ENCODE measurements at regions not wholly inside any gene's neighbourhood (a gene's known extent, or its start where the extent isn't known, plus 50 kb on each side); places are given as distances from the start of the nearest gene placed in this dataset.
A peak's percentile ranks its signal among the peaks of the same experiment; 100 is the strongest.

DNA sequence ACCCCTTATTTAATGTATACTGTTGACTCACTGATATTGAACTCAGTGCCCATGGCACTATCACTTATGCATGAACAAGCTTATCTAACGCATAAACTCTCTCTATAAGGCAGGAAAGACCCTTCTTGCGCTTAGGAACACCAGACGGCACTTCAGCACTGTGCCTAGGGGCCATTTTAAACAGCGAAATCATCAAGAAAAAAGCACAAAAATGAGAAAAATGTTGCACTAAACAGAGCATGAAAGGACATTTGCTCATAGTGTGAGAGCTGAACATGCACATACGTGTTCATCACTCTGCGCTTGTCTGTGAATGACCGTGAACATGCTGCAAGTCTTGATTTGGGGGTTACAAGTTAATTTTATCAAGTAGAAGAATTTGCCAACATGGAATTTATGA lies 109.6 kb downstream of the WDR11 start:
- no peak for DNase-seq (ENCODE audit: low read depth in 3 of 3)

DNA sequence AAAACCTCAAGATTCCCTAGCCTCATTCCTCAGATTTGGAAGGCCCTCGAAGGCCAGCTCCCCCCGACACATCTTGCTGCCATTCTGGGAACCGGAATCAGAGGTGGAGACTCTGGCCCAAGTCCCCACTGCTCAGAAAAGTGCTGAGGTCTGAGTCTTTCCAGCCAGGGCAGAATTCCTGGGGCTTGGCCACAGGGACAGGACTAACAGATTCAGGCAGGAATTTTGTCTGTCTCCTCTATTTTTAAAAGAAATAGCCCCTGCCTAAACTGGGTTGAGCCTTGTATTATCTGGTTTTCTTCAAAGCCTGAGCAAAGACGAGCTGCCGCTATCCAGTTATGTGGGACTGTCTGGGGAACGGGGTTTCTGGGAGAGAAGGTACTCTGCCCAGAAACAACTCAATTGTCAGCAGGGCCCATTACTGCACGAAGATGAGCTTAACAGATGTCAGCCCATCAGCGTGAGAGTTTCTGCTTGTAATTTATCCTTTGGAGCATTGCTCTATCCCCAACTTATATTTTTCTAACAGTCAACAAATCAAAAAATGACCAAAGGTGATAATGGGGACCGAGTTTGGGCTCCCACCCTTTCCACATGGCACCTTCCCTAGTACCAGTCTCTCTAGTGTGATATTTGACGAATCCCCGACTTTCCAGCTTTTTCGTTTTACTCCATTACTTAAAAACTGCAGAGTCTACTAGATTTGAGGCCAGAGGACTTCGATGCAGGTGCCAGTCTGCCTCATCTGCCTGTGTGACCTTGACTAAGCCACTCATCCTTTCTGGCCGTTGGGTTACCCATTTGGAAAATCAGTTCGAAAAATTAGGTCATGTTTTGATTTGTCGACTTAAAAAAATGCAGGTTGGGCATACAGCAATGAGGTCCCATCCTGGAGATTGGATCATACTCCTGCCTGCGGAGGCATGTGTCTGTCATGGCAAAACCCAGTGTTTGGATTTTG lies 110.9 kb downstream of the WDR11 start:
- DNase-seq (ENCODE audit: low read depth in 3 of 3) = no peak

DNA sequence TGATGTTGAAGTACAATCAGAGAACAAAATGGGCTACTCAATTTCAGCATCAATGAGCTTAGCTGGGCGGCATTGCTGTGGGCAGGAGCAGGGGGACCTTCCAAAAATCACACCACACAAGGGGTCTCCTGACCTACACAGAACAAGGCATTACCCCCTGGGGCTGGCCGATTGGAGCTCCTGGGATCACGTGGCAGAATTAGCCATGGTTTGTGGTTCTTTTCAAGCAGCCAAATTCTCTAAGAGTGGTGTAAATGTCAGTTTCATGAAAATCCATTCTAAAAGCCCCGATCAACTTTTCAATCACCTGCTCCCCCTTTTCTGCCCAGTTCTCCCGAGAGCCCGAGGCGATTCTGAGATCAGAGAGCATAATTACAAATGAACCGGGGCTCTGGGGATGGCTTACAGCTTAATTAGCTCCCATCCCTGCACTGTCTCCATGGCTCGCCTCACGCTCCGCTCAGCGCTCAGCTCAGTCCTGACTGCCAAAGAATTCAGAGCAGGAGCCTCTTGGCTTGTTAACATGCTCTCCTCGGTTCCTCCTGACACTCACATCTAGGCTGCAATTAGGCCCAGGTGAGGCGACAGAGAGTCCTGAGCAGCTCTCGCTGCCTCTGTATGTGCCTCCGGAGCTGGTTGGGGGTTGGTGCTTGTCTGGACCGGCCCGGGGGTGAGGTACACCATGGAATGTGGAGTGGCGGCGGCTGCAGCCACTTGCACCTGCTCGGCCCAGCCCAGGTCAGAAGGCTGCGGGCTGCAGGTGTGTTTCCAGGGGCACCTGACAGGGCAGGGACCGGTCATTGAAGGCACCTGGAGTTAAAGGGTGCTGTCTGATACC lies 111.8 kb downstream of the WDR11 start:
- no peak for DNase-seq (ENCODE audit: low read depth in 3 of 3)

DNA sequence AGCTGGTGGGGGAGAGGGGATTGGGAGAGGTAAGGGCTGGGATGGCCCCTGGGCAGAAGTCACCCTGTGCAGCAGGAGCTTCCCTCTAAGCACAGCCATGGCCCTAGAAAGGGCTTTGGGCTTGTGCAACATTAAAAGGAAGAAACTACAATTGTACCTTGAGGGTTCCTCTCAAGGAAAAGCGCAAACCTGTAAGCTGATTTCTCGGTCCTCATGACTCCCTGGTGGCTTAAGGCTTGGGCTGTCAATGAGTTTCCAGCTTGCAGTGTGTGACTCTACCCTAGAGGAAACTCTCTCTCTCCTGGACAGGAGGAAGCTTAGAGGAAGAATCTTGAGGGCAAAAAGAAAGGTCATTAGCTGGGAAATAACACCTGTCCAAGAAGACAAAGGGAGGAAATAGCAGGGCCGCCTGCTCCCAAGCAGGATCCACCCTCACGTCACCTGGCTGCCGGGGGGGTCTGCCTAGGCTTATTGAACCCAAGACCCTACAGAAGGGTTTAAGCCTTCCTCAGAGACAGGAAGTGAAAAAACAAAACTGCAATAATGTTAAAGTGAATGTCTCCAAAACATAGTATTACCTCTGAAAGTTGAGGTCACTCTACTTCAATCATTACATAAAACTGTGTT lies 112.5 kb downstream of the WDR11 start:
- no peak for DNase-seq (ENCODE audit: low read depth in 3 of 3)

DNA sequence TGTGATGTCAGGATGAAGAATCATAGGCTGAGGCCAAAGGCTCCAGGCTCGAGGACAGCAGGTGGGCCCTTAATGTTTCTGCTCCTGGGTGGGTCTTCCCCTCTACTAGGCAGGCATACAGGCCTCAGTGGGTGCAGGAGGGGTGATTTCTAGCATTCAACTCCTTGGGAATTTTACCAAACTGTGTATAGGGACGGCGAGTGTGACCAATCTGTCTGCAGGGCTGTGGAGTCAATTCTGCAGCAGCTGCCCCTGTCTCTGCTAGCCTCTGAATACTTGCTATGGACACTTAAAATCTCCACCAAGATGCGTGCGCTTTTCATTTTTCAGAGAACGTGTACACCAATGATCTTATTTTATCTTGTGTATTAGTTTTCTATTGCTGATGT lies 115.5 kb downstream of the WDR11 start:
- no peak for DNase-seq (ENCODE audit: low read depth in 3 of 3)

DNA sequence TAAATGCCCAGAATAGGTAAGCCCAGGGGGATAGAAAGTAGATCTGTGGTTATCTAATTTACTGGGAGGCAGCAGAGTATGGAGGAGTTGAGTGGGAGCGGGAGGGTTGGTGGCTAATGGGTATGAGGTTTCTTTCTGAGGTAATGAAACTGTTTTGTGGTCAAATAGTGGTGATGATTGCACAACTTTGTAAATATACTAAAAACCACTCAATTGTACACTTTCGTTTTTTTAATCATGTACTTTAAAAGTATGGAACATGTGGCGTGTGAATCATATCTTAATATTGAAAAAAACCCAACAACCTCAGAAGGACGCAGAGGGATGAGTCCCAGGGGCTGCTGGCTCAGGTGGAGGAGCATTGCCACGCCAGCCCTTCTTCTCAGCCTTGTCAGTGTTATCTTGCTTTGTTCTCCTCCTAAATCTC lies 118.1 kb downstream of the WDR11 start:
- no peak for DNase-seq (ENCODE audit: low read depth in 3 of 3)

DNA sequence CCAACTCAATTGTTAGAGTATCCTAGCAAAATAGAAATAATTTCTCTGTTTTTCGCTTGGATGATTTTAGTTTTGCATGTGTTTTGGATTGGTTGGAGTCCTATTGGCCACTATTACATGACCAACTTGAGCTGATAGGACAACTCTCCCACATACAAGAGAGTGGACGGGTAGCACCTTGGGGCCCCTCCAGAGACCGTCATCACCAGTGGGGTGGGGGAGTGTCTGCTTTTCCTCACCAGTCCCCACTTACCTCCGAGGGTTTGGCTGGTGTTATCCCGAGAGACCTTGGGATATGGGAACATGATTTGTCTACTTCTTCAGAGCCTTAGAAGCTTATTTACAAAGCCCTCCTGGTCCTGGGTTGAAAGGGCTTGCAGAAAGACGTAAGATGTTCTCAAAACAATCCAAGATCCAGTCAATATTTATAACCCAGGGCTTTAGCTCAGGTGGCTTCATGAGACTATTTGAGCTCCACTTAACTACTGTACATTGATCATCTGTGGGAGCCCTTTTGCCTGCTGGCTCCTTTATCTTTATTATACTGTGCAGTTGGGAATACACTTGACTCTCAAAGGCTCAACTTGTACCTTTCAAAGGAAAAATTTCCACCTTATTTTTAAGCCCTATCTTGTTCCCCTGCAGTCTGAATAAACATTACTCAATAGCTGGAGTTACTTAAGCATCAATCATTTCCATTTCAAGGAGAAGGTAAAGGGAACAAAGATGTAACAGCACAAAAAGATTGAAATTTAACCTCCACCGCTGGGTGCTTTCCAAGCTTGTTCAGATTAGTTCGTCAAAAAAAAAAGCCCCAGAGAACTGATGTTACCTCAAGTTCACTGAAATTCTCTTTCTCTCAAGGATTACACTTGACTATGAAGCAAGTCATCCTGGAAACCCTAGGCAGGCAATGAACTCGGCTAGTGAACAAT lies 119.7 kb downstream of the WDR11 start:
- no peak for DNase-seq (ENCODE audit: low read depth in 3 of 3)

DNA sequence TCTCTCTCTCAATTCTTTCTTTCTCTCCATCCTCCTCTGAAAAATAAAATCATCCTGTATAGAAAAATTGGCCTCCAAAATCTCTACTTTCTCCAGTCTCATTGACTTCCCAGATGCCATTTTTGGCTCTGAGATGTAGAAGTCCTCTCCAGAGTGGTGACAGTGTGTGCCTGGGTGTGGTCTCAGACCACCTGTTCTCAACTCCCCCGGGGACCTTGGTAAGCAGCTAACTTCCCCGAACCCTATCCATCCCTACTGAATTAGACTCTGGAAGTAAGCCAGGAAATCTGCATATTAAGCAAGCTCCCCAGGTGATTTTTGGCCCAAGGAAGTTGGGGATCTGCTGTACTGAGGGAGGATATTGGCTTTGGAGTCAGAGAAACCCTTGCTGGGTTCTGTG lies 120.5 kb downstream of the WDR11 start:
- no peak for DNase-seq (ENCODE audit: low read depth in 3 of 3)

DNA sequence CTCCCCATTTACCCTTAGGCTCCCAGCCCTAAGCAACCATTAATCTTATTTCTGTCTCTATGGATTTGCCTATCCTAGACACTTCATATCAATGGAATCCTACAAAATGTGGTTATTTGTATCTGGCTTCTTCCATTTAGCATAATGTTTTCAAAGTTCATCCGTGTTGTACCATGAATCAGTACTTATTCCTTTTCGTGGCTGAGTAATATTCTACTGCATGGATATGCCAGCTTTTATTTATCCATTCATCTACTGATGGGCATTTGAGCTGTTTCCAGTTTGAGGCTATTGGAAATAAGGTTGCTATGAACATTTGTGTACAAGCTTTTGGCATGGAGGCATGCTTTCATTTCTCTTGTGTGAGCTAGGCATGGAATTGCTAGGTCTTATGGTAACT lies 121.1 kb downstream of the WDR11 start:
- DNase-seq (ENCODE audit: low read depth in 3 of 3) = no peak

DNA sequence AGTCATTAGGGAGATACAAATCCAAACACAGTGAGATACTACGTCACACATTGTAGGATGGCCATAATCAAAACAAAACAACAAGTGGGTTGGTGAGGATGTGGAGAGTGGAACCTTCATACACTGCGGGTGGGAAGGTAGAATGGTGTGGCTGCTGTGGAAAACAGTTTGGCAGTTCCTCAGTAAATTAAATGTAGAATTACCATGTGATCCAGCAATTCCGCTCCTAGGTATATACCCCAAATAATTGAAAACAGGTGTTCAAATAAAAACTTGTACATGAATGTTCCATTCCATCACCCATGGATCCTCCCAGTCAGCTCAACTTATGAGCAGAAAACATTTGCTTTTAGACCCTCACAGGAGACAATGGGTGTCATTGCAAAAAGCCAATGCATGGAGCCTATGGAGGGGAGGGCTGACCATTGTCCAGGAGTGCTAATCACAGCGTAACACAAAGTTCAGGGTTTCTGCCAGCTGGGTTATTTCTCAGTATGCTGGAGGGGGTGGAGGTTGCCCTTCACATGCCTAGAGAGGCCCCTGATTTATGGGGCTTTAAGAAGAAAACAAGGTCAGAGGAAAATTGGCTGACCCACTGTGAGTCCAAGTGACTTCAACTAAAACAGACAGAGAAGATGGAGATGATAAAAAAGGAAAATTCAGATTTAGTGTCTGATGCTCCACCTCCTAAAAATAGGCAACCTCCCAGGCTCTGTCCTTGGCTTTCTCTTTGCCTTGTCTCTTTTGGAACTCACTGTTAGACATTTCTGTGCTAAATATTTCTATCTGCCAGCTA lies 124.1 kb downstream of the WDR11 start:
- no peak for DNase-seq (ENCODE audit: low read depth in 3 of 3)

DNA sequence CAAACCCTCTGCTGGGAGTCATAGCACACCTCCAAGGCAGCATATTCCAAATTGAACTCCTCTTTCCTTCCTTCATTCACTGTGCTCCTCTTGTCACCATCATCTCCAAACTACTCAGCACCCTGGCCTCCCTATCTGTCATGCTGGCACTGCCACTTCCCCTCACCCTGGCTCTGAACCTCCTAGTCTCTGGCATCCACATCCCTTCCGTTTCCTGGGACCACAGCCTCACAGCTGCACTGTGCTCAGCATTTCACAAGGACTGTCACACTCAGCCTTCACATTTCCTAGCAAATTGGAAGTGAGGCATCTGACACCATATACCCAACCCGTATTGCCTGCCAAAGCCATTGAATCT lies 124.7 kb downstream of the WDR11 start:
- DNase-seq (ENCODE audit: low read depth in 3 of 3) = no peak

DNA sequence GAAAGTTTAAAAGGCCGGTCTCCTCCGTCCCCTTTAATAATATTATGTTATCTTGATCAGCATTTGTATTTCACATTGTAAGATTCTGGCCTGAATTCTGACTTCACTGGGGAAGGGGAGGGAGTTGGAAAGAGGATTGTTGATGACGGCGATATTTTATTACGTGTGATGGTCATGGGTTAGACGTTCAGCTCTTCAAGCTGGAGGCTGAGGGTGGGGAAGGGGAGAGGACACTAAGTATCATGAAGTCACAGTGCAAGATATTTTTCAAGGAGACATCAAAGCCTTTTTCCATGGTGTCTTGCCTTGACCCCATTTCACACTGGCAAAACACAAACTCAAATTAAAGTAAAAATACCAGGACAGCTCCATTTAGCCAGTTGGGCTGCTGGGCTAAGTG lies 126.7 kb downstream of the WDR11 start:
- no peak for DNase-seq (ENCODE audit: low read depth in 3 of 3)

DNA sequence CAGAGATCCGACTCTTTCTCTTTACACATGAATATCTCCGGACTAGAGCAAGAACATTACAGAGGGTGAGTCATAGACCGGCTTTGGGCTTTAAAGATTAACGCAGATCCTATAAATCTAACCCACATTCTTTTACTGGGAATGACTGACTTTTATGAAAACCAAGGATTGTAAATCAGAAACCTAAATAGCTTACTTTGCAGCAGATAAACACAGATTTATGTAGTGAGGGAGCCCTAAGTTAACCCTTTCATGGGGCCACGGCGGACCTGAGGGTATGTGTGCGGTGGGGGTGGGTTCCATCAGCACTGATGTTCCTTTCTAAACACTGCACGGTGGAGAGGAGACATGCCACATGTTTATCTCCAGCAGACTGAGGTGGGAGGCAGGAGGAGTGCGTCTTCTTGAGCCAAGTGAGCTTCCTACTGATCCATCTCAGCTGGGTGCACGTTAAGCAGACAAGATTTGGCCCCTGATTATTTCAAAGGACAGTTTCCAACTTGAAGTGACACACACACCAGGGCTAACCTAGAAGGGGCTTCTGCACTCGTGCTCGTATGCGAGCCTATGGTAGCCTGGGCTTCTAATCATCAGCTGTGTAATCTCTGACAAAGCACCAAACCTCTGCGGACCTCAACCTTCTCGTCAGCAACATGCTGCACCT lies 127.6 kb downstream of the WDR11 start:
- DNase-seq (ENCODE audit: low read depth in 3 of 3) = no peak

DNA sequence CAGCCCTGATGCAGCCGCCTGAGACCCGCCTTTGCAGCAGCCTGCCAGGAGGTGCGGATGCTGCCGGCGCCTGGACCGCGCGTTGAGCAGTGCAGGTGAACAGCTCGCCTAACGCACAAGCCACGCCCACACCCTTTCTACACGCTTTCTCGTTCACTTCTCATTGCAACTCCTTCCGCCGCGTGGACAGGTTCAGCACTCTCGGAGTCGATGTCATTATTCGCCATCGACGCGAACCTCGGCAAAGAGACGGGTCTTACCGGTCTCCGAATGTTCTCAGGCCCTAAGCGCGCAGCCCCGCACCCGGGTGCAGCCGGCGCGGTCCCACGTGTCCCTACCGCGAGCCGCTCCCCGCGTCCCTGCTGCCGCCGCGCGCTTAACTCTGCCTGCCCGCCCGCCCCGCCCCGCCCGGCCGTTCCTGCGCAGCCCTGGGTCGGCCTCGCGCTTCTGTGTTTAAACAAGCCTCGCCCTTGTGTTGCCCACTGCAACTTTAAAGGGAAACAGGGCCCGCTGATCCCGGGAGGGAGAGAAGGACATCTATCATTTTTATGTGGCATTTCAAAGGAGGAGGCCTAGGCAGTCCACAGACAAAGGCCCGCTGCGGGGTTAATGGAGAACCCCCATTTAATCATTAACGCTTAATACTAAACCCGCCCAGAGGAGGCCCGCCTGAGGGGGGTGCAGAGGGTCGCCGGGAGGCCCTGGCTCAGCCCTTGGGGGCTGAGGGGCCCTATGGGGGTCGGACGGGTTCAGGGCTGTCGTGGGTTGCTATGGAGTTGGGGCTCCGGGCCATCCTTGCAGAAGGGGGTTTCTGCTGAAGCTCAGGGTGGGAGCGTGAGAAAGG lies 128.5 kb downstream of the WDR11 start:
- DNase-seq (ENCODE audit: low read depth in 3 of 3) = peak in 2 of 3 experiments; percentile 1 to 16

DNA sequence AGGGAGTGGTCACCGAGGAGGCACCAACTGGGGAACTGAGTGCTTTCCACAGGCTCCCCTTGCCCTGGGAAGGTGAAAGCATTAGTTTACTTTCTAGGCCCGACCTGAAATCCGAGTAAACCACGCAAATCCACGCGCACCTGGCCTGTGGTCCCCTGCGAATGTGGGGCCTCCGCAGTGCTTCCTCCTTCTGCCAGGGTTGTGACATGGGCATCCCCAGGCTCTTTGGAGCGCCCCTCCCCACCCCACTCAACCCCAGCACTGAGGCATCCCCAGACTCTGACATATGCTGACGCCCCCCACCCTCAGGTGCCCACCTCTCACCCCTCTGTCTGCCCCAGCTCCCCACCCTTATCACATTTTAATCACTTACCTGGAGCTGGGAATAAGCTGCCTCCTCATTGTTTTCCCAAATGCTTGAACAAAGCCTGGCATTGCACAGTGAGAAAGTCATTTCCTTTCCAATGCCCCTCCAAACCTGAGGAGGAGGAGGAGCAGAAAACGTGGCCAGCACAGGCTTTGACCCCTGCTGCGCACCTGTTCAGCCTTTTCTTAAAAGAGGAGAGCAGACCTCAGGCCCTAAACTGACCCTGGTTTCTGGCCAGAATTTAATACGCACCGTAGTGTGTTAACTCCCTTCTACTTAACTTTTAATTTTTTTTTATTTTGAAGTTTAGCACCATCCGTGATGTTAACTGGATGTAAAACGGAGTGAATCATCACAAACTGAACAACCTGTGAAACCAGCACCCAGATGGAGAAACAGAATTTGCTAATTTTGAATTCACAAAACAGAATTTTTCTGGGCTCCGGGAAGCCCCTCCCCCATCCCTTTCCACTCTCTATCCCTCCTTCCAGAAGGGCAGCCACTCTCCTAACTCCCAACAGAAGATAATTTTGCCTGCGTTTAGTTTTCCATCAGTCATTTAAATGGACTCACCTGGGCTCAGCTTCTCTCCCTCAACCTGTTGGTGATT lies 129.4 kb downstream of the WDR11 start:
- DNase-seq (ENCODE audit: low read depth in 3 of 3) = no peak

DNA sequence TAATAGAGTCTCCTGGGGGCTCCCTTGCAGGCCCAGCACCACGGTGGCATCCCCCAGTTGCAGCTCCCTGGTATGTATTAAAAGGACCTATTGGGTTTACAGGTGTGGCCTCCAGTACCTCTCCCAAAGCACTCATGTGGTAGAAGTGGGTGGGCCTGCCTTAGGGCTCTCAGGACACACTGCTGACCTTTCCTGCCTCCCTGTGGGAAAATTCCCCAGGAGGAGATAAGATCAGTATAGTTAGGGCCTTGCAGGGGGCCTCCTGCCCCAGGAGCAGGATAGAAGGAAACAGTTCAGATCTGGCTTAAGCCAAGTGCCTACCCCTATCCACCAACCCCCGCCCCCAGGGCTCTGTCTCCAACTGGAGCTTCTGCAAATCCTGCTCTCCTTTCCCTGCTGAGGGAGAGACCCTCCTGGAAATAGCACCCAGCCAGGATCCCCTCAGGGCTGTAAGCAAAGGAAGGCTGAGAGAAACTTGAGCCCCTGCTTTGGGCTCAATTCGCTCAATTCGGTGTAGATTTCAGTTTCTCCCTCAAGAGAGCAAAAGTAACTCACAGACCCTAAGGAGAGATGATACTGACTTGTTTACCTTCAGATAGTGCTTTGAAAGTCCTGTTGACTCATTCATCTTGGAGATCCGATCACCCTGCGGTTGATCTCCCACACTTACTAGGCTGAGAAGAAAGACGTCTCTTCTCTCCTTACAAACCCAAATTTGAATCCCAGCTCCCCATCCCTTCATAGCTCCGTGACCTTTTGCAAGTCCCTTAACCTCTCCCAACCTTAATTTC lies 130.6 kb downstream of the WDR11 start:
- no peak for DNase-seq (ENCODE audit: low read depth in 3 of 3)

DNA sequence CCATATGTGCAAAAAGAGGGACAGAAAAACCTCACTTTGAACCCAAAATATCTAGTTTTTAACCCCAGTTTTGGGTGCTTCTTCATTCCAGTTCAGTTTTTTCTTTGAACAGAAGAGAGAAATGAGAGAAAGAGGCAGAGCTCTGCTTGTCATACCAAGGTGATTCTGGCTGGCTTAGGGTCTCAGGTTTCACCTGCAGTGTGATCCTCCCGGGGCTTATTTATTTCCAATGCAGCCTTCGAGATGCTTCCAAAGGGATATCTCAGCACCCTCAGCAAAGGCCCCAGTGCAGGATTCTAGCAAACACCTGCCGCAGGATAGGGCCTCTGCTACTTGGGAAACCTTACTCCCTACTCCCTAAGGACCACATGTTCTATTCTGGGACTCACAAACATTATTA lies 131.3 kb downstream of the WDR11 start:
- DNase-seq (ENCODE audit: low read depth in 3 of 3) = no peak

Measured in stimulated activated CD4-positive, alpha-beta T cell treated with anti-CD3 and anti-CD28 coated beads, TNF-alpha, amount 100 ng/mL, for 24 hours (primary cell).